ENCODE measurements at regions not wholly inside any gene's neighbourhood (a gene's known extent, or its start where the extent isn't known, plus 50 kb on each side); places are given as distances from the start of the nearest gene placed in this dataset.

DNA sequence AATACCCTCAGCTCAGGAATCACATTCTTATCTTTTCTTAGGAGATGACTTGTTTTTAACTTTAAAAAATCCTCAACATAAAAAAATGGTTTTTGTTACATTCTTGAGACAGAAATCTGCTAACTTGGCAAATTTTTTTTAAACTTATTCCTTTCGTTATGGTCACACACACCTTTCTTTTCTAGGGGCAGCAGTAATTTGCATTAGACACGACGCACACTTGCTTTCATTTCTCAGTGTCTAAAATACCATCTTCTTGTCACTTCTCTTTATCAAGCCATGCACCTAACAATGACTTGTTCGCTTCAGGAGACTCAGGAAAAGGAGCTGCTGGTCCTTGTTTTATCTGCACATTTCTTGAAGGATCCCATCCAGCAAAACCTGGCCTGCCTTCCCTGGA is 112.6 kb upstream of the TBL1X start:
- H3F3A ChIP-seq (ENCODE audit: insufficient read depth) = peaks cover 6% of the 10 kb centered on the region; the same call in 1 of the 2 replicates
- no peaks in the 10 kb centered on the region for H3K79me2 ChIP-seq (ENCODE audit: insufficient read depth, low read length)
- H3K4me3 ChIP-seq (ENCODE audit: insufficient read depth, low read length, poor library complexity, severe bottlenecking) = peak overlapping the region; percentile 34
- H3K27me3 ChIP-seq (ENCODE audit: low read length) = no peaks in the 10 kb centered on the region
- no peaks in the 10 kb centered on the region for H3K9me3 ChIP-seq (ENCODE audit: insufficient read depth, low read length)
- peak overlapping the region; percentile 65 for H3K4me2 ChIP-seq (ENCODE audit: low read depth, low read length, poor library complexity, severe bottlenecking)
- TF ChIP-seq, protein P1, sequence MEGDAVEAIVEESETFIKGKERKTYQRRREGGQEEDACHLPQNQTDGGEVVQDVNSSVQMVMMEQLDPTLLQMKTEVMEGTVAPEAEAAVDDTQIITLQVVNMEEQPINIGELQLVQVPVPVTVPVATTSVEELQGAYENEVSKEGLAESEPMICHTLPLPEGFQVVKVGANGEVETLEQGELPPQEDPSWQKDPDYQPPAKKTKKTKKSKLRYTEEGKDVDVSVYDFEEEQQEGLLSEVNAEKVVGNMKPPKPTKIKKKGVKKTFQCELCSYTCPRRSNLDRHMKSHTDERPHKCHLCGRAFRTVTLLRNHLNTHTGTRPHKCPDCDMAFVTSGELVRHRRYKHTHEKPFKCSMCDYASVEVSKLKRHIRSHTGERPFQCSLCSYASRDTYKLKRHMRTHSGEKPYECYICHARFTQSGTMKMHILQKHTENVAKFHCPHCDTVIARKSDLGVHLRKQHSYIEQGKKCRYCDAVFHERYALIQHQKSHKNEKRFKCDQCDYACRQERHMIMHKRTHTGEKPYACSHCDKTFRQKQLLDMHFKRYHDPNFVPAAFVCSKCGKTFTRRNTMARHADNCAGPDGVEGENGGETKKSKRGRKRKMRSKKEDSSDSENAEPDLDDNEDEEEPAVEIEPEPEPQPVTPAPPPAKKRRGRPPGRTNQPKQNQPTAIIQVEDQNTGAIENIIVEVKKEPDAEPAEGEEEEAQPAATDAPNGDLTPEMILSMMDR (IDR thresholded peaks at IDR 0.05; ENCODE audit: insufficient read depth, low read length, poor library complexity, severe bottlenecking) = no peak
- TF ChIP-seq EZH2phosphoT487 (conservative IDR thresholded peaks at IDR 0.05; ENCODE audit: low read length) = no peak
- H3K36me3 ChIP-seq (ENCODE audit: low read length) = no peaks in the 10 kb centered on the region
- H2AFZ ChIP-seq (ENCODE audit: low read depth, low read length, severe bottlenecking) = peak overlapping the region; percentile 12
- H3K9ac ChIP-seq (ENCODE audit: low read length) = peak overlapping the region; percentile 41; the same call in 1 of the 2 replicates
- peak overlapping the region; percentile 85 for H3K27ac ChIP-seq (ENCODE audit: low read depth, low read length)
- H3K9me2 ChIP-seq (replicated peaks; ENCODE audit: insufficient read depth, low read length) = no peaks in the 10 kb centered on the region
- H4K20me1 ChIP-seq (ENCODE audit: low read depth, low read length) = no peaks in the 10 kb centered on the region

DNA sequence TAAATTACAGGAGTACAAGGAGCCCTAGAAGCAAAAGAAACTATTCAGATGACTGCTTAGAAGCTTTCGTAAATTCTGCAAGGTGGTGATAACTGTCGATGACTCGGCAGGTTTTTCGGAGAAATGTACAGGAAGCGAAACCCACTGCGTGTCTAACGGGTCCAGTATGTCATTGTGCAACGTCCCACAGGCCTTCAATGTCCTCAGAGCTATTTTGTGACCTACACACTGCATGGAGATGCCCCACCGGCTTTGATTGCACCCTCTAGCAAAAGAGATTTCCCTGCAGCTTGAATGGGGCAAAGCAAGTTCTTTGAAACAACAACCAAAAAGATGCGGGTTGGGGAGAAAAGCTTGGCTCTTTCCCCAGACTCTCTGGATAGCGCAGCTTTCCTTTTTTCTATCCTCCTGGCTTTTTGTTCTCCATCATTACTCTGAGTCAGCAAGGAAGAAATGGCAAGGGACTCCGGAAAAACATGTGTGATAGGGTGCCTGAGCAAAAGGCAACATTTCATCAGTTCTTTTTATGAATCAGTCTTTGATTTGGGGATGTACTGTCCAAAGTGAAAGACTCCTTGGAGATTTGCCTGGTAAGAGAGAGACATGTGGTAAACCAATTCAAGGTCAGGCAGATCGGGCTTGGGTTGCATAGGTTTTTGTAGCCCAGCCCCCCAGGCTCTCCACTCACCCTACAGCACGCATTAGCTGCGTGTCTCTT is 112.0 kb upstream of the TBL1X start:
- no peaks in the 10 kb centered on the region for H3K27me3 ChIP-seq (ENCODE audit: low read length)
- TF ChIP-seq, protein P1 (IDR thresholded peaks at IDR 0.05; ENCODE audit: insufficient read depth, low read length, poor library complexity, severe bottlenecking) = no peak
- TF ChIP-seq EZH2phosphoT487 (conservative IDR thresholded peaks at IDR 0.05; ENCODE audit: low read length) = no peak
- H3F3A ChIP-seq (ENCODE audit: insufficient read depth) = peaks cover 6% of the 10 kb centered on the region; the same call in 1 of the 2 replicates
- H3K9me2 ChIP-seq (replicated peaks; ENCODE audit: insufficient read depth, low read length) = no peaks in the 10 kb centered on the region
- peak overlapping the region; percentile 41; the same call in 1 of the 2 replicates for H3K9ac ChIP-seq (ENCODE audit: low read length)
- H2AFZ ChIP-seq (ENCODE audit: low read depth, low read length, severe bottlenecking) = peak overlapping the region; percentile 12
- no peaks in the 10 kb centered on the region for H3K36me3 ChIP-seq (ENCODE audit: low read length)
- peak overlapping the region; percentile 34 for H3K4me3 ChIP-seq (ENCODE audit: insufficient read depth, low read length, poor library complexity, severe bottlenecking)
- no peaks in the 10 kb centered on the region for H3K9me3 ChIP-seq (ENCODE audit: insufficient read depth, low read length)
- no peaks in the 10 kb centered on the region for H3K79me2 ChIP-seq (ENCODE audit: insufficient read depth, low read length)
- no peaks in the 10 kb centered on the region for H4K20me1 ChIP-seq (ENCODE audit: low read depth, low read length)
- H3K4me2 ChIP-seq (ENCODE audit: low read depth, low read length, poor library complexity, severe bottlenecking) = peak overlapping the region; percentile 65
- peak overlapping the region; percentile 85 for H3K27ac ChIP-seq (ENCODE audit: low read depth, low read length)

DNA sequence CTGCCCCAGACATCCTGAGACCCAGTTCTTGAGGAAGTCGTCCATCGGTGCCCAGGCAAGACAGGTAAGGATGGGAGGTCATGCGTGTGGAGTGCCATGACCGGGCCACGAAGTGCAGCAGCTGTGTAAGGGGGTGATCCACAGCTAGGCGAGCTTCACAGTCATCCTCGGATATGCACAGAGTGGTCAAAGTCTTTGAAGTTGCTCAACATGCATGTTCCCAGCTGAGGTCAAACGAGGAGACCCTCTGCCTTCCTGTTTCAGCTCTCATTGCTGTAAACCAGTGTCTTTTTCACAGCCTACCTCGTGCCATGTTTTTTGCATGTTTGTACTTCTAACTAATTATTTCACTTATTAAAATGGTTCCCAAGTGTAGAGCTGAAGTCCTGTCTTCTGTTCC is 109.9 kb upstream of the TBL1X start:
- no peak overlapping the region for H3K27ac ChIP-seq (ENCODE audit: low read depth, low read length)
- H4K20me1 ChIP-seq (ENCODE audit: low read depth, low read length) = no peaks in the 10 kb centered on the region
- H3K9me2 ChIP-seq (replicated peaks; ENCODE audit: insufficient read depth, low read length) = no peaks in the 10 kb centered on the region
- H2AFZ ChIP-seq (ENCODE audit: low read depth, low read length, severe bottlenecking) = no peak overlapping the region
- H3K36me3 ChIP-seq (ENCODE audit: low read length) = no peaks in the 10 kb centered on the region
- H3K9ac ChIP-seq (ENCODE audit: low read length) = no peak overlapping the region
- no peak overlapping the region for H3K4me3 ChIP-seq (ENCODE audit: insufficient read depth, low read length, poor library complexity, severe bottlenecking)
- H3K27me3 ChIP-seq (ENCODE audit: low read length) = no peaks in the 10 kb centered on the region
- H3K79me2 ChIP-seq (ENCODE audit: insufficient read depth, low read length) = no peaks in the 10 kb centered on the region
- H3K9me3 ChIP-seq (ENCODE audit: insufficient read depth, low read length) = no peaks in the 10 kb centered on the region
- no peak overlapping the region for H3K4me2 ChIP-seq (ENCODE audit: low read depth, low read length, poor library complexity, severe bottlenecking)
- H3F3A ChIP-seq (ENCODE audit: insufficient read depth) = peaks cover 6% of the 10 kb centered on the region; the same call in 1 of the 2 replicates
- no peak for TF ChIP-seq EZH2phosphoT487 (conservative IDR thresholded peaks at IDR 0.05; ENCODE audit: low read length)
- TF ChIP-seq, protein P1 (IDR thresholded peaks at IDR 0.05; ENCODE audit: insufficient read depth, low read length, poor library complexity, severe bottlenecking) = no peak

All from SU-DHL-6 (cell line).